Lower lobe of right lung (tissue), 2 donors: ENCODE measurements at regions not wholly inside any gene's neighbourhood (a gene's known extent, or its start where the extent isn't known, plus 50 kb on each side); places are given as distances from the start of the nearest gene placed in this dataset.

Experiments
- ATAC-seq, 2 donors: fragments of 200-7000 bp; cut with Tn5 transposase; one replicate each; pipeline ENCODE4 v1.9.1; 2020 to 2022; ENCODE audit warnings: mild to moderate bottlenecking in 2 of 2, moderate library complexity in 2 of 2
- DNase-seq: peaks from one replicate; pipeline ENCODE4 v3.0.0-alpha.2; 2020
- H3K27ac ChIP-seq: fragments of 200-600 bp; one replicate; pipeline ENCODE4 v1.8.0; 2022
- H3K27me3 ChIP-seq: fragments of 200-600 bp; one replicate; pipeline ENCODE4 v1.8.0; 2022; ENCODE audit warnings: low read depth
- H3K36me3 ChIP-seq: fragments of 200-600 bp; one replicate; pipeline ENCODE4 v1.8.0; 2022; ENCODE audit warnings: mild to moderate bottlenecking
- H3K4me1 ChIP-seq: fragments of 200-600 bp; one replicate; pipeline ENCODE4 v1.8.0; 2022
- H3K4me3 ChIP-seq: fragments of 200-600 bp; one replicate; pipeline ENCODE4 v1.8.0; 2022; ENCODE audit warnings: mild to moderate bottlenecking
- H3K9me3 ChIP-seq: fragments of 200-600 bp; one replicate; pipeline ENCODE4 v1.8.0; 2022
- intact Hi-C: fragments of 100-400 bp; cut with DNase I; formaldehyde crosslinking; loops from one replicate; pipeline ENCODE4 v1.11.0; 2022
- TF ChIP-seq, protein P1 (sequence below): fragments of 200-600 bp; IDR thresholded peaks from one replicate; pipeline ENCODE4 v1.8.0; 2022; ENCODE audit warnings: antibody characterized with exemption, mild to moderate bottlenecking
- donor health status: DM: no; HTN: yes; CAD: no; lungs with severe emphysema.

DNA sequence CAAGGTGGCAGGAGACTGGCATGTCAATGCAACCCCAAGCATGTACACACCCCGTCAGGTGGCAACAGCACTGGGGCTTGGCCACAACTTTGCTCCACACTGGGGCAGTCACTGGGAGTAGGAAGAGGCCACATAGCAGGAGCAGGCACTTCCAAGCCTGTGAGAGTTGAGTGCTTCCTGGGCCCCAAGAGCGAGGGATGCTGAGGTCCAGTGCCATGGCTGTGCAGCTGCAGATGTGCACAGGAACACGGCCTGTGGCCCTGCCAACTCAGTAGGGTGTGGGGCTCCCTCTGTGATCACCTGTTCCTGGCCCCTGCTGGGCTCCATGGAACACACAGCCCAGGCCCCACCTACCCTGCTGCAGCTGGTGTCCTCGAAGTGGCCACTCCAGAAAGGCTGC is 932.8 kb upstream of the SORCS1 start:
- intact Hi-C loops: no loop called here
- H3K27me3 ChIP-seq: no peaks in the 10 kb centered on the region
- H3K27ac ChIP-seq: no peak overlapping the region
- TF ChIP-seq, protein P1, sequence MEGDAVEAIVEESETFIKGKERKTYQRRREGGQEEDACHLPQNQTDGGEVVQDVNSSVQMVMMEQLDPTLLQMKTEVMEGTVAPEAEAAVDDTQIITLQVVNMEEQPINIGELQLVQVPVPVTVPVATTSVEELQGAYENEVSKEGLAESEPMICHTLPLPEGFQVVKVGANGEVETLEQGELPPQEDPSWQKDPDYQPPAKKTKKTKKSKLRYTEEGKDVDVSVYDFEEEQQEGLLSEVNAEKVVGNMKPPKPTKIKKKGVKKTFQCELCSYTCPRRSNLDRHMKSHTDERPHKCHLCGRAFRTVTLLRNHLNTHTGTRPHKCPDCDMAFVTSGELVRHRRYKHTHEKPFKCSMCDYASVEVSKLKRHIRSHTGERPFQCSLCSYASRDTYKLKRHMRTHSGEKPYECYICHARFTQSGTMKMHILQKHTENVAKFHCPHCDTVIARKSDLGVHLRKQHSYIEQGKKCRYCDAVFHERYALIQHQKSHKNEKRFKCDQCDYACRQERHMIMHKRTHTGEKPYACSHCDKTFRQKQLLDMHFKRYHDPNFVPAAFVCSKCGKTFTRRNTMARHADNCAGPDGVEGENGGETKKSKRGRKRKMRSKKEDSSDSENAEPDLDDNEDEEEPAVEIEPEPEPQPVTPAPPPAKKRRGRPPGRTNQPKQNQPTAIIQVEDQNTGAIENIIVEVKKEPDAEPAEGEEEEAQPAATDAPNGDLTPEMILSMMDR: no peak
- H3K4me1 ChIP-seq: no peaks in the 10 kb centered on the region
- H3K4me3 ChIP-seq: no peak overlapping the region
- DNase-seq (no peak), ATAC-seq (peak in 1 of 2 donors; percentile 38)
- no peaks in the 10 kb centered on the region for H3K9me3 ChIP-seq
- H3K36me3 ChIP-seq: no peaks in the 10 kb centered on the region

DNA sequence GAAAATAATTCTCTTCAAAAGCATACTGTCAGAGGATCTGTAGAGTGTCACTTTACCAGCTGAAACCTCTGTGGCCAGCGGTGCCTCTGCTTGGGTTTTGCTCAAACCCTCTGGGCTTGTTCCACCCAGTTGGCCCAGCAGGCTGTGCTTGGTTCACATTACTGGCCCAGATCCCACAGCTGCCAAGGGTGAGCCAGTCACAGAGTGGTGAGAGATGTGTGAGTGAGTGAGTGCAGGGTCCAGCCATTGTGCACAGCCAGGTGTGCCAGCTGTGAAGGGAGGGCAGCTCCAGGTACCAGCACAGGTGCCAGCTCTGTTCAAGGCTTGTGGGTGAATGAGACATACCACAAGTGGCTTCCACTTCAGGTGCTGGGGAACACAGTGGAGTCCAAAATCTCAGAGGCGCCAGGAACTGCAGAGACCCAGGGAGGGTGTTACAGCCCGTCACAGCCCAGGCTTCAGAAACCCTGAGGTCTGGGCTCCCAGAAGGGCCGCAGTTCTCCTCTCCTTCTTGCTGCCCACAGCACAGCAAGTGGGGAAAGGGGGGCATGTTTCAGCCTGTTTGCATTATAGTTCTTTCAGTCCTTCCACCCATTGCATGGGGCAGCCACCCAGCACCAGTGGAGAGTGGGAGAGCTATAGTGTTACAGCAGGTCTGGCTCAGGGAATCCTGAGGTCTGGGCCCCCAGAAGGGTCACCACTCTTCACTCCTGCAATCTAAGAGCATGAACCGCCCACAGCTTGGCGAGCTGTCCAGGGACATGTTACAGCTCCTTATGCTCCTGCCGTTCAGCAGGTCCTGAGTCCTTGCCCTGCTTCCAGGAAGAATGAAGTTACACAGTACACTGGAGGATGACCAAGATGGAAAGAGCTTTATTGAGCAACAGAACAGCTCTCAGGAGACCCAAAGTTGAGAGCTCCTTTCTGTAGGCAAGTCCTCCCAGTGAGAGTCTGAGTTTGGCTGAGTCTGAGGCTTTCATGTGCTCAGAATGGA is 931.7 kb upstream of the SORCS1 start:
- Histone ChIP-seq H3K36me3 (no peaks in the 10 kb centered on the region), H3K4me1 (no peaks in the 10 kb centered on the region), H3K4me3 (no peak overlapping the region), H3K27me3 (no peaks in the 10 kb centered on the region), H3K9me3 (no peaks in the 10 kb centered on the region), H3K27ac (no peak overlapping the region)
- intact Hi-C loops: no loop called here
- TF ChIP-seq, protein P1: no peak
- DNase-seq: no peak
- ATAC-seq: peak in 1 of 2 donors; percentile 11

DNA sequence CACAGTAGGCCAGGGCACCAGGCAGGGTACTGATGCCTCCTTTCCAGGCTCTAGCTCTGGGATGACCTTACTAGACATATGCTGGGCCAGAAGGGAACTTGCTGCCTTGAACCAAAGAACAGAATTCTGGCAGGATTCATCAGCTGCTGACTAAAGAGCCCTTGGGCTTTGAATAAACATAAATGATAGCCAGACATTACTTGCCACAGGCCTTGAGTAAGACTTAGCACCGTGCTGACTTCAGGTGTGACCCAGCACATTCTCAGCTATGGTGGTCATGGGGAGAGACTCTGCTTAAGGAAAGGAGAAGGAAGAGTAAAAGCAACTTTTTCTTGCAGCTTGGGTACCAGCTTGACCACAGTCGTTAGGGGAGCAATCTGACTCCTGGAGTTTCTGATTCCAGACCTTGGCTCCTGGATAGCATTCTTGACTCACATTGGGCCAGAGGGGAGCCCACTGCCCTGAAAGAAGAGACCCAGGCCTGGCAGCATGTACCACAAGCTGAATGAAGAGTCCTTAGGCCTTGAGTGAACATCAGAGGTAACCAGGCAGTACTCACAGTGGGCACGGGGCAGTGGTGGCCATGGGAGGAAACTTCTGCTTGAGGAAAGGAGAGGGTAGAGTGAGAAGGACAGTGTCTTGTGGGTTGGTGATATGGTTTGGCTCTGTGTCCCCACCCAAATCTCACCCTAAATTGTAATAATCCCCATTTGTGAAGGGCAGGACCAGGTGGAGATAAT is 926.1 kb upstream of the SORCS1 start:
- H3K9me3 ChIP-seq: no peaks in the 10 kb centered on the region
- peak in 1 of 2 donors; percentile 16 for ATAC-seq
- intact Hi-C loops: no loop called here
- no peaks in the 10 kb centered on the region for H3K4me1 ChIP-seq
- H3K27me3 ChIP-seq: no peaks in the 10 kb centered on the region
- no peak overlapping the region for H3K27ac ChIP-seq
- no peaks in the 10 kb centered on the region for H3K36me3 ChIP-seq
- DNase-seq: no peak
- H3K4me3 ChIP-seq: no peak overlapping the region
- TF ChIP-seq, protein P1: no peak

DNA sequence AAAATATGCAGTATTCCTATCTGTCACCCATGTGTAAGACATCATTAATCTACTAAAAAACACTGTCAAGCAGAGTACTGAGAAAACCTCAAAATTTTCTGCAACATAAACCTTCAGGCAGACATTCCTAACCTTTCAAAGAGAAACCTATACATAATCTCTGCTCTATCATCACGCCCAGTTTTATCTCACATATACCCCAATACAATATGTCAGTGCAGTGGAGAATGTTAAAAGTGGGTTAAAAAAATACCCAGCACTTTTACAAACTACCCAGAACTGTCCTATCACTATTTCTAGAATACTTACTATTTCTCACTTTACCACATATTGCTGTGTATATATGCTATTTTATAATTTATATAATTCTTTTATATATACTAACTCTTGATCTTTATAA is 922.0 kb upstream of the SORCS1 start:
- no peak overlapping the region for H3K27ac ChIP-seq
- no peaks in the 10 kb centered on the region for H3K27me3 ChIP-seq
- no peaks in the 10 kb centered on the region for H3K4me1 ChIP-seq
- no peak for DNase-seq
- H3K9me3 ChIP-seq: no peaks in the 10 kb centered on the region
- TF ChIP-seq, protein P1: no peak
- H3K36me3 ChIP-seq: no peaks in the 10 kb centered on the region
- no peak overlapping the region for H3K4me3 ChIP-seq
- no peak for ATAC-seq
- intact Hi-C loops: no loop called here

DNA sequence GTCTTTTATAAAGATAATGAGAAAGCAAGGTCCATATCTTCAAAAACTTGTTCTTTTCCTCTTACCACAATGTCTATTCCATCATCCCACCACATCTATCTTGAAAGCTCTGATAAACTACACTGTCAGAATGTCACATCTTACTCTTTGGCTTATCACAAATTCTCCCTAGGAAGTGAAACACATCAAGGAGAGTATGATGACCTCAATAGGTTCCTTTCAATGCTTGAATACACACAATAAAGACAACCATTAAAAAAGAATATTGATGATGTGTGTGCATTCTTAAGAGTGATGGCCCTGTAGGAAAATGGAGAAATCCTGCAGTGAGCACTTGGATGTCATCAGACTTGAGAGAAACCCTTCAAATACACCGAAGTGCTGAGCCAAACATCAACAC is 918.1 kb upstream of the SORCS1 start:
- TF ChIP-seq, protein P1: no peak
- Histone ChIP-seq H3K4me1 (no peaks in the 10 kb centered on the region), H3K4me3 (no peak overlapping the region), H3K9me3 (no peaks in the 10 kb centered on the region), H3K27me3 (no peaks in the 10 kb centered on the region), H3K36me3 (no peaks in the 10 kb centered on the region), H3K27ac (no peak overlapping the region)
- DNase-seq (no peak), ATAC-seq (no peak)
- intact Hi-C loops: no loop called here
